LNCaP clone FGC (cell line): ENCODE measurements at regions not wholly inside any gene's neighbourhood (a gene's known extent, or its start where the extent isn't known, plus 50 kb on each side); places are given as distances from the start of the nearest gene placed in this dataset.
A peak's percentile ranks its signal among the peaks of the same experiment; 100 is the strongest.

Source experiments
- DNase-seq: peaks from one replicate; pipeline ENCODE4 v3.0.0-alpha.2; 2011; ENCODE audit warnings: low read depth
- H3K4me3 ChIP-seq: 2 replicates; pipeline ENCODE4 v1.5.1; 2011; ENCODE audit warnings: mild to moderate bottlenecking, low read depth, low read length, control low read depth
- CTCF ChIP-seq: IDR thresholded peaks from 2 replicates; pipeline ENCODE4 v1.5.1; 2012; ENCODE audit warnings: mild to moderate bottlenecking; ENCODE audit not compliant: control insufficient read depth, insufficient read depth; ENCODE audit errors: extremely low read depth

- no peak for DNase-seq
- TF ChIP-seq CTCF, result no peak
- H3K4me3 ChIP-seq, result no peak overlapping the region
Measured at GRCh38 chr3:54008099-54008498, 114.3 kb upstream of the CACNA2D3 start.

- no peak for TF ChIP-seq CTCF
- H3K4me3 ChIP-seq, result no peak overlapping the region
- no peak for DNase-seq
Measured at GRCh38 chr3:54004335-54004734, 112.7 kb upstream of the SELENOK start.

GRCh38 chr3:54003136-54003535 lies 111.5 kb upstream of the SELENOK start:
- DNase-seq, result no peak
- H3K4me3 ChIP-seq, result no peak overlapping the region
- TF ChIP-seq CTCF, result no peak

- H3K4me3 ChIP-seq, result no peak overlapping the region
- no peak for DNase-seq
- no peak for TF ChIP-seq CTCF
Measured at GRCh38 chr3:53999725-54000124, 108.1 kb upstream of the SELENOK start.

- peak; percentile 23 for DNase-seq
- no peak for TF ChIP-seq CTCF
- H3K4me3 ChIP-seq, result no peak overlapping the region
Measured at GRCh38 chr3:53998980-53999379, 107.3 kb upstream of the SELENOK start.

GRCh38 chr3:53997476-53997875 lies 105.8 kb upstream of the SELENOK start:
- no peak for DNase-seq
- TF ChIP-seq CTCF, result no peak
- H3K4me3 ChIP-seq, result no peak overlapping the region

- H3K4me3 ChIP-seq, result no peak overlapping the region
- no peak for TF ChIP-seq CTCF
- DNase-seq, result no peak
Measured at GRCh38 chr3:53996141-53996874, 104.6 kb upstream of the SELENOK start.
